ENCODE measurements at regions not wholly inside any gene's neighbourhood (a gene's known extent, or its start where the extent isn't known, plus 50 kb on each side); places are given as distances from the start of the nearest gene placed in this dataset.

- no peak overlapping the region for H3K4me3 ChIP-seq (replicated peaks; ENCODE audit: low read depth, low read length)
- TF ChIP-seq CTCF (IDR thresholded peaks at IDR 0.05; ENCODE audit: low read length, missing control alignments) = no peak
- no peak for DNase-seq (ENCODE audit: low read depth)
Observed at GRCh38 chr1:89457046-89457445, 67.6 kb upstream of the LRRC8B start.

- no peak for DNase-seq (ENCODE audit: low read depth)
- TF ChIP-seq CTCF (IDR thresholded peaks at IDR 0.05; ENCODE audit: low read length, missing control alignments) = no peak
- H3K4me3 ChIP-seq (replicated peaks; ENCODE audit: low read depth, low read length) = no peak overlapping the region
Observed at GRCh38 chr1:89459081-89459480, 65.5 kb upstream of the LRRC8B start.

DNA sequence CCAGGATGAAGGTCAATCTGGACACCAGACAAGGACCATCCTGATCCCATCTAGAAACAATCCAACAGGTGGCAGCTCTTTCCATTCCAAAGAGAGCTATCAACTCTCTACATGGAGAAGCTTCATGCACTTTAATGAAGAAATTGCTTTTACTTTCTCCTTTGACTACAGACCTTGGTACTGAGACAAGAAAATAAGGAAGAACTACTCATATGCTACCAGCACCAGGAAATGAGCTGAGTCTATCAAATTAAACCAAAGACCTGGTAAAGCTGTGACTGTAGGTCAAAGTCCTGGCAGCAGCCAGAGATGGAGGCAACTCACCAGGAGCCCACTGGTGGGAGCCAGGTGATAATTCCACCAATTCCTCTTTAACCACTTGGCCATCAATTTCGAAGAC is 64.3 kb upstream of the LRRC8B start:
- DNase-seq (ENCODE audit: low read depth) = no peak
- H3K4me3 ChIP-seq (replicated peaks; ENCODE audit: low read depth, low read length) = no peak overlapping the region
- TF ChIP-seq CTCF (IDR thresholded peaks at IDR 0.05; ENCODE audit: low read length, missing control alignments) = no peak

DNA sequence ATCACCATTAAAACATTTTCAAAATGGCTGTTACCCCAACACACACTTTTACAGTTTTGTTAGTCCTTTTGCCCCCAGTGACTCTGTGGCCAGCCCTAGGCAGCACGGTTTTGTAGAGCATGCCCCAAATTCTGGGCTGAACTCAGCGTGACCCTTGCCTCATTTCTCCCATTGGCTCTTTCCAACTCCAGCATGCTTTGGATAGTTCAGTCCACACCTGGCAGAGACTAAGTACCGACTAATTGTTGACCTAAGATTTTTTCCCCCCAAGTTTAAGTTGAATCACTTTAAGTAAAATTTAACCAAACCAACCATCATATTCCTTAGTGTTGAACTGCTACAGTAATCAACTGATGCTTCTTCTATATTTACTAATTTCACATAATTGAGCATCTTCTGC is 62.4 kb upstream of the LRRC8B start:
- no peak overlapping the region for H3K4me3 ChIP-seq (replicated peaks; ENCODE audit: low read depth, low read length)
- no peak for DNase-seq (ENCODE audit: low read depth)
- no peak for TF ChIP-seq CTCF (IDR thresholded peaks at IDR 0.05; ENCODE audit: low read length, missing control alignments)

GRCh38 chr1:89464008-89464407 is 60.6 kb upstream of the LRRC8B start:
- H3K4me3 ChIP-seq (replicated peaks; ENCODE audit: low read depth, low read length) = no peak overlapping the region
- no peak for TF ChIP-seq CTCF (IDR thresholded peaks at IDR 0.05; ENCODE audit: low read length, missing control alignments)
- DNase-seq (ENCODE audit: low read depth) = no peak

DNA sequence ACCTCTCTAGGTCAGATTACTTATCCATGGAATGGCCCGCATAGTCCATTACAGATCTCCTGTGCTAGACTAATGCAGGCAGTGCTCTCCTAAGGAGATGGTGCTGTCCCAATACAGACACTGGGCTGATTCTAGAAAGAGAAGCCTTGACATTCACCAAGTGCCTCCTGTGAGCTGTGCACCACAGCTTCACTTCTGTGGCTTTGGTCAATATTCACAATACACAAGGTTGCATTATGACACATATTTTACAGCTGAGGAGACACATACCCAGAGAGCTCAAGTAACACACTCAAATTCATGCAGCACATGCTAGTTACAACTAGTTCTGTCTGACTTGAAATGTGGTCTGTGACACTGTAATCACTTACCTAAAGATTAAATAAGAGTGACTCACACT is 59.4 kb upstream of the LRRC8B start:
- peak; percentile 4 for DNase-seq (ENCODE audit: low read depth)
- no peak for TF ChIP-seq CTCF (IDR thresholded peaks at IDR 0.05; ENCODE audit: low read length, missing control alignments)
- no peak overlapping the region for H3K4me3 ChIP-seq (replicated peaks; ENCODE audit: low read depth, low read length)

DNA sequence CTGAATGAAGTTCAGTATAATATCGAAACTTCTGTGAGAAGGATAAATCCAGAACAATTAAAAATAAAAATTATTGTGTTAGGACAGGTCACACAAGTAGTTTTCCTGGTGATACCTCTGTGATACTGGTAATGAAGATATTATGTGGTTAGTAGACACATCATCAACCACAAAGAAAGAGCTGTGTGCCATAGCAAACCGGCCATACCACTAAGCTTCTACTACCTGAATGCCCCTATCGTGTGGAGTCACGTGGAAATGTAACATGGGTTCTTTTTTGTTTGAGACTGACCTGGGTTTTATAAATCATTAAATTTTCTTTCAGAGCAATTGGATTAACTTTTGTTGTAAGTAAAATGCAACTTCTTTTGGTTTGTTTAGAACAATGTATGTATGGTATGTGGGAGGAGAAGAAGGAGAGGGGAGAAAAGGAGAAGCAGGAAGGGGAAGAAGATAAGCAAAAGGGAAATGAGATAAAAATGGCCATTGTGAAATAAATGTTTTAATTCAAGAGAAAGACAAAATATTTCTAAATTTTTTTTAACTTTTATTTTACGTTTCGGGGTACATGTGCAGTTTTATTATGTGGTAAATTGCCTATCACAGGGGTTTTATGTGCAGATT is 58.2 kb upstream of the LRRC8B start:
- no peak overlapping the region for H3K4me3 ChIP-seq (replicated peaks; ENCODE audit: low read depth, low read length)
- DNase-seq (ENCODE audit: low read depth) = peak; percentile 19
- no peak for TF ChIP-seq CTCF (IDR thresholded peaks at IDR 0.05; ENCODE audit: low read length, missing control alignments)
